ENCODE measurements at regions not wholly inside any gene's neighbourhood (a gene's known extent, or its start where the extent isn't known, plus 50 kb on each side); places are given as distances from the start of the nearest gene placed in this dataset.

GRCh38 chr10:107342711-107343110 lies 178.2 kb upstream of the SORCS1 start:
- no peaks in the 10 kb centered on the region for H4K20me1 ChIP-seq (ENCODE audit: insufficient read depth, low read length)
- no peaks in the 10 kb centered on the region for H3K9me3 ChIP-seq (ENCODE audit: low read length)
- H3K27ac ChIP-seq (ENCODE audit: low read depth, low read length, poor library complexity, severe bottlenecking), result no peak overlapping the region
- no peak for DNase-seq (ENCODE audit: low spot score)
- no peaks in the 10 kb centered on the region for H3K36me3 ChIP-seq (ENCODE audit: insufficient read depth, low read length)
- TF ChIP-seq CTCF (conservative IDR thresholded peaks at IDR 0.05; ENCODE audit: low read length), result no peak
- TF ChIP-seq EZH2phosphoT487 (IDR thresholded peaks at IDR 0.05; ENCODE audit: borderline replicate concordance, low read depth, low read length), result no peak
- H3K4me2 ChIP-seq (ENCODE audit: low read length), result no peak overlapping the region
- BruUV-seq (replicated peaks), result no TSS peak
- no peaks in the 10 kb centered on the region for H3K4me1 ChIP-seq (ENCODE audit: insufficient read depth, low read length, poor library complexity, severe bottlenecking)
- H3K4me3 ChIP-seq (ENCODE audit: low read depth, low read length, poor library complexity, severe bottlenecking), result no peak overlapping the region
- H3K9me2 ChIP-seq (ENCODE audit: insufficient read depth, low read length), result no peaks in the 10 kb centered on the region
- POLR2A ChIA-PET, result interaction anchor here (0.6 kb wide), 1 partner anchor 57 kb away, joined by 3 read pairs; no protein-coding TSS in a partner anchor
- no peak overlapping the region for H2AFZ ChIP-seq (ENCODE audit: low read length)
- intact Hi-C loops (cut with micrococcal nuclease; ENCODE audit: unreplicated experiment), result no loop called here
- no peaks in the 10 kb centered on the region for H3K79me2 ChIP-seq (ENCODE audit: insufficient read depth, low read depth, low read length)
- CTCF ChIA-PET (ENCODE audit: unreplicated experiment), result no interaction called here

GRCh38 chr10:107341281-107341680 lies 176.8 kb upstream of the SORCS1 start:
- no peak for TF ChIP-seq EZH2phosphoT487 (IDR thresholded peaks at IDR 0.05; ENCODE audit: borderline replicate concordance, low read depth, low read length)
- no peak for TF ChIP-seq CTCF (conservative IDR thresholded peaks at IDR 0.05; ENCODE audit: low read length)
- BruUV-seq (replicated peaks), result no TSS peak
- H3K36me3 ChIP-seq (ENCODE audit: insufficient read depth, low read length), result no peaks in the 10 kb centered on the region
- H3K79me2 ChIP-seq (ENCODE audit: insufficient read depth, low read depth, low read length), result no peaks in the 10 kb centered on the region
- no peaks in the 10 kb centered on the region for H3K9me3 ChIP-seq (ENCODE audit: low read length)
- no peak overlapping the region for H3K4me2 ChIP-seq (ENCODE audit: low read length)
- no peak overlapping the region for H2AFZ ChIP-seq (ENCODE audit: low read length)
- no peaks in the 10 kb centered on the region for H4K20me1 ChIP-seq (ENCODE audit: insufficient read depth, low read length)
- H3K4me3 ChIP-seq (ENCODE audit: low read depth, low read length, poor library complexity, severe bottlenecking), result no peak overlapping the region
- POLR2A ChIA-PET, result no interaction called here
- DNase-seq (ENCODE audit: low spot score), result no peak
- no peaks in the 10 kb centered on the region for H3K9me2 ChIP-seq (ENCODE audit: insufficient read depth, low read length)
- CTCF ChIA-PET (ENCODE audit: unreplicated experiment), result no interaction called here
- no peak overlapping the region for H3K27ac ChIP-seq (ENCODE audit: low read depth, low read length, poor library complexity, severe bottlenecking)
- H3K4me1 ChIP-seq (ENCODE audit: insufficient read depth, low read length, poor library complexity, severe bottlenecking), result no peaks in the 10 kb centered on the region
- intact Hi-C loops (cut with micrococcal nuclease; ENCODE audit: unreplicated experiment), result no loop called here

GRCh38 chr10:107340326-107340725 lies 175.8 kb upstream of the SORCS1 start:
- ChIA-PET POLR2A (no interaction called here), CTCF (ENCODE audit: unreplicated experiment) (no interaction called here)
- Histone ChIP-seq H3K4me2 (ENCODE audit: low read length) (no peak overlapping the region), H2AFZ (ENCODE audit: low read length) (no peak overlapping the region), H3K27ac (ENCODE audit: low read depth, low read length, poor library complexity, severe bottlenecking) (no peak overlapping the region), H3K4me1 (ENCODE audit: insufficient read depth, low read length, poor library complexity, severe bottlenecking) (no peaks in the 10 kb centered on the region), H3K36me3 (ENCODE audit: insufficient read depth, low read length) (no peaks in the 10 kb centered on the region), H3K4me3 (ENCODE audit: low read depth, low read length, poor library complexity, severe bottlenecking) (no peak overlapping the region), H3K9me3 (ENCODE audit: low read length) (no peaks in the 10 kb centered on the region), H3K9me2 (ENCODE audit: insufficient read depth, low read length) (no peaks in the 10 kb centered on the region), H3K79me2 (ENCODE audit: insufficient read depth, low read depth, low read length) (no peaks in the 10 kb centered on the region), H4K20me1 (ENCODE audit: insufficient read depth, low read length) (no peaks in the 10 kb centered on the region)
- no peak for DNase-seq (ENCODE audit: low spot score)
- no TSS peak for BruUV-seq (replicated peaks)
- intact Hi-C loops (cut with micrococcal nuclease; ENCODE audit: unreplicated experiment), result no loop called here
- TF ChIP-seq EZH2phosphoT487 (IDR thresholded peaks at IDR 0.05; ENCODE audit: borderline replicate concordance, low read depth, low read length) (no peak), CTCF (conservative IDR thresholded peaks at IDR 0.05; ENCODE audit: low read length) (no peak)

Measured in OCI-LY7 (cell line).